CD14-positive monocyte (primary cell): ENCODE measurements at regions not wholly inside any gene's neighbourhood (a gene's known extent, or its start where the extent isn't known, plus 50 kb on each side); places are given as distances from the start of the nearest gene placed in this dataset.

ENCODE experiments used
- DNase-seq, 3 donors: peaks; one replicate each; pipeline ENCODE4 v3.0.0-alpha.2; 2011 to 2022
- H2AFZ ChIP-seq: 2 replicates; pipeline ENCODE4 v1.6.0; 2012; ENCODE audit warnings: mild to moderate bottlenecking, low read depth, low read length, inconsistent platforms; ENCODE audit not compliant: insufficient read depth, poor library complexity, severe bottlenecking
- H3K27ac ChIP-seq, 2 donors: 1 replicate in 1 of 2; 2 replicates in 1 of 2; pipeline ENCODE4 v1.5.1; 2012 to 2013; ENCODE audit warnings: low read length in 2 of 2, control low read depth in 1 of 2, inconsistent platforms in 1 of 2, low read depth in 1 of 2, mild to moderate bottlenecking in 1 of 2
- H3K27me3 ChIP-seq, 2 donors: one replicate each; pipeline versions ENCODE4 v1.6.0 to v1.6.1; 2011 to 2013; ENCODE audit warnings: low read length in 2 of 2; ENCODE audit not compliant: control insufficient read depth in 2 of 2, insufficient read depth in 2 of 2
- H3K36me3 ChIP-seq, 2 donors: replicated peaks in 1 of 2; 1 replicate in 1 of 2; 2 replicates in 1 of 2; pipeline versions ENCODE4 v1.5.1 to v1.6.1; 2012 to 2013; ENCODE audit warnings: low read length in 2 of 2, control low read depth in 1 of 2, inconsistent platforms in 1 of 2, mild to moderate bottlenecking in 1 of 2; ENCODE audit not compliant: insufficient read depth in 2 of 2, control insufficient read depth in 1 of 2
- H3K4me1 ChIP-seq, 2 donors: 1 replicate in 1 of 2; 2 replicates in 1 of 2; pipeline versions ENCODE4 v1.5.1 to v1.6.1; 2012 to 2013; ENCODE audit warnings: low read length in 2 of 2, control low read depth in 1 of 2, inconsistent platforms in 1 of 2, mild to moderate bottlenecking in 1 of 2, moderate library complexity in 1 of 2; ENCODE audit not compliant: insufficient read depth in 2 of 2, control insufficient read depth in 1 of 2
- H3K4me2 ChIP-seq: replicated peaks from 2 replicates; pipeline ENCODE3; 2012; ENCODE audit warnings: low read length, moderate library complexity, mild to moderate bottlenecking; ENCODE audit not compliant: poor library complexity, severe bottlenecking; ENCODE audit errors: extremely low read depth
- H3K4me3 ChIP-seq, 3 experiments: fragments of 200-600 bp in 1 of 3; sonication (generic) in 1 of 3; replicated peaks in 1 of 3; 1 replicate in 2 of 3; 2 replicates in 1 of 3; pipeline ENCODE4 v1.5.1; 2011 to 2013; ENCODE audit warnings: low read length in 3 of 3, mild to moderate bottlenecking in 3 of 3, control low read depth in 2 of 3, low read depth in 2 of 3, inconsistent platforms in 1 of 3, moderate library complexity in 1 of 3
- H3K79me2 ChIP-seq: 2 replicates; pipeline ENCODE4 v1.6.0; 2012; ENCODE audit warnings: mild to moderate bottlenecking, control low read depth, inconsistent platforms, low read length, moderate library complexity; ENCODE audit not compliant: insufficient read depth
- H3K9ac ChIP-seq: 2 replicates; pipeline ENCODE4 v1.6.0; 2017; ENCODE audit warnings: low read length, mild to moderate bottlenecking; ENCODE audit not compliant: insufficient read depth, poor library complexity, severe bottlenecking
- H3K9me3 ChIP-seq, 2 donors: replicated peaks in 1 of 2; 1 replicate in 1 of 2; 2 replicates in 1 of 2; pipeline versions ENCODE4 v1.5.1 to v1.6.1; 2012 to 2013; ENCODE audit warnings: low read length in 2 of 2, control low read depth in 1 of 2; ENCODE audit not compliant: control insufficient read depth in 1 of 2, insufficient read depth in 1 of 2
- H4K20me1 ChIP-seq: 2 replicates; pipeline ENCODE4 v1.6.0; 2012; ENCODE audit warnings: mild to moderate bottlenecking, low read length, control low read depth, moderate library complexity; ENCODE audit not compliant: insufficient read depth
- H3K27ac Mint-ChIP-seq, 7 donors: one replicate each; pipeline ENCODE4 v1.8.0; 2020; ENCODE audit warnings: mild to moderate bottlenecking in 7 of 7, mixed read lengths in 7 of 7, moderate library complexity in 6 of 7, inconsistent platforms in 2 of 7
- H3K27me3 Mint-ChIP-seq, 3 donors: one replicate each; pipeline ENCODE4 v1.8.0; 2021 to 2022; ENCODE audit warnings: low read depth in 3 of 3, mild to moderate bottlenecking in 3 of 3, mixed read lengths in 3 of 3, moderate library complexity in 3 of 3, inconsistent platforms in 1 of 3
- H3K36me3 Mint-ChIP-seq, 2 donors: one replicate each; pipeline ENCODE4 v1.8.0; 2020; ENCODE audit warnings: mixed read lengths in 2 of 2, inconsistent platforms in 1 of 2, mild to moderate bottlenecking in 1 of 2
- H3K4me1 Mint-ChIP-seq: one replicate; pipeline ENCODE4 v1.8.0; 2020; ENCODE audit warnings: mild to moderate bottlenecking, mixed read lengths
- H3K4me3 Mint-ChIP-seq, 2 donors: one replicate each; pipeline ENCODE4 v1.8.0; 2020; ENCODE audit warnings: mild to moderate bottlenecking in 2 of 2, mixed read lengths in 2 of 2, moderate library complexity in 1 of 2
- H3K9me3 Mint-ChIP-seq, 7 donors: one replicate each; pipeline ENCODE4 v1.8.0; 2020 to 2022; ENCODE audit warnings: mixed read lengths in 7 of 7, mild to moderate bottlenecking in 6 of 7, moderate library complexity in 6 of 7, inconsistent platforms in 2 of 7
- WGBS: methylation state at CpG from one replicate; pipeline ENCODE4 v1.1.5; 2013; ENCODE audit warnings: missing lambda C conversion rate; ENCODE audit not compliant: insufficient coverage; 5-methylcytosine and 5-hydroxymethylcytosine counted together
- intact Hi-C, 2 donors: fragments of 100-400 bp; cut with micrococcal nuclease; formaldehyde crosslinking; loops; one replicate each; pipeline versions ENCODE4 v1.15.0 to v1.15.1; 2023
- TF ChIP-seq, protein P1 (sequence below): fragments of 200-600 bp; IDR thresholded peaks from one replicate; pipeline ENCODE4 v1.8.0; 2022; ENCODE audit warnings: antibody characterized with exemption, mild to moderate bottlenecking

- H4K20me1 ChIP-seq: no peaks in the 10 kb centered on the region
- H3K9ac ChIP-seq: no peak overlapping the region
- TF ChIP-seq, protein P1, sequence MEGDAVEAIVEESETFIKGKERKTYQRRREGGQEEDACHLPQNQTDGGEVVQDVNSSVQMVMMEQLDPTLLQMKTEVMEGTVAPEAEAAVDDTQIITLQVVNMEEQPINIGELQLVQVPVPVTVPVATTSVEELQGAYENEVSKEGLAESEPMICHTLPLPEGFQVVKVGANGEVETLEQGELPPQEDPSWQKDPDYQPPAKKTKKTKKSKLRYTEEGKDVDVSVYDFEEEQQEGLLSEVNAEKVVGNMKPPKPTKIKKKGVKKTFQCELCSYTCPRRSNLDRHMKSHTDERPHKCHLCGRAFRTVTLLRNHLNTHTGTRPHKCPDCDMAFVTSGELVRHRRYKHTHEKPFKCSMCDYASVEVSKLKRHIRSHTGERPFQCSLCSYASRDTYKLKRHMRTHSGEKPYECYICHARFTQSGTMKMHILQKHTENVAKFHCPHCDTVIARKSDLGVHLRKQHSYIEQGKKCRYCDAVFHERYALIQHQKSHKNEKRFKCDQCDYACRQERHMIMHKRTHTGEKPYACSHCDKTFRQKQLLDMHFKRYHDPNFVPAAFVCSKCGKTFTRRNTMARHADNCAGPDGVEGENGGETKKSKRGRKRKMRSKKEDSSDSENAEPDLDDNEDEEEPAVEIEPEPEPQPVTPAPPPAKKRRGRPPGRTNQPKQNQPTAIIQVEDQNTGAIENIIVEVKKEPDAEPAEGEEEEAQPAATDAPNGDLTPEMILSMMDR: no peak
- Mint-ChIP-seq H3K9me3 (peaks cover 0 to 2% (median 0%) of the 10 kb centered on the region in 7 donors), H3K27ac (no peak overlapping the region), H3K4me3 (no peak overlapping the region), H3K36me3 (no peaks in the 10 kb centered on the region), H3K4me1 (no peaks in the 10 kb centered on the region), H3K27me3 (no peaks in the 10 kb centered on the region)
- H3K27me3 ChIP-seq: no peaks in the 10 kb centered on the region
- H3K27ac ChIP-seq: no peak overlapping the region
- H3K4me2 ChIP-seq: no peak overlapping the region
- H2AFZ ChIP-seq: no peak overlapping the region
- intact Hi-C loops: no loop called here
- H3K36me3 ChIP-seq: no peaks in the 10 kb centered on the region
- H3K4me1 ChIP-seq: no peaks in the 10 kb centered on the region
- DNase-seq: no peak
- no CpG with 5 or more reads among the region's 5 CpGs for WGBS
- no peak overlapping the region for H3K4me3 ChIP-seq
- H3K9me3 ChIP-seq: no peaks in the 10 kb centered on the region
- no peaks in the 10 kb centered on the region for H3K79me2 ChIP-seq
These were observed 296.1 kb upstream of the LRRC7 start for GRCh38 chr1:69271587-69272125.

- intact Hi-C loops: no loop called here
- H3K27me3 ChIP-seq: no peaks in the 10 kb centered on the region
- no peak for DNase-seq
- H4K20me1 ChIP-seq: no peaks in the 10 kb centered on the region
- Mint-ChIP-seq H3K4me3 (no peak overlapping the region), H3K4me1 (no peaks in the 10 kb centered on the region), H3K36me3 (no peaks in the 10 kb centered on the region), H3K27ac (no peak overlapping the region), H3K9me3 (peaks cover 0 to 2% (median 0%) of the 10 kb centered on the region in 7 donors), H3K27me3 (no peaks in the 10 kb centered on the region)
- H2AFZ ChIP-seq: no peak overlapping the region
- no peak overlapping the region for H3K4me3 ChIP-seq
- H3K27ac ChIP-seq: no peak overlapping the region
- H3K9ac ChIP-seq: no peak overlapping the region
- H3K4me1 ChIP-seq: no peaks in the 10 kb centered on the region
- TF ChIP-seq, protein P1: no peak
- no peaks in the 10 kb centered on the region for H3K36me3 ChIP-seq
- no peaks in the 10 kb centered on the region for H3K79me2 ChIP-seq
- no CpG with 5 or more reads among the region's 4 CpGs for WGBS
- no peaks in the 10 kb centered on the region for H3K9me3 ChIP-seq
- H3K4me2 ChIP-seq: no peak overlapping the region
These were observed 295.0 kb upstream of the LRRC7 start for GRCh38 chr1:69272684-69273083.
